ENCODE measurements at regions not wholly inside any gene's neighbourhood (a gene's known extent, or its start where the extent isn't known, plus 50 kb on each side); places are given as distances from the start of the nearest gene placed in this dataset.

GRCh38 chr10:130361351-130362105, 225.3 kb downstream of the GLRX3 start:
- CTCF ChIA-PET = no interaction called here
- dilution Hi-C loops (cut with HindIII; ENCODE audit: low sequenced_read_pairs, unreplicated experiment) = no loop called here

More at GRCh38 chr10:130361351-130362105, 225.3 kb downstream of the GLRX3 start:
- Histone ChIP-seq H3K36me3 (ENCODE audit: control insufficient read depth, insufficient read depth, low read length) (no peaks in the 10 kb centered on the region), H2AK5ac (ENCODE audit: low read depth, low read length) (no peak overlapping the region), H4K20me1 (ENCODE audit: insufficient read depth, low read length) (no peaks in the 10 kb centered on the region), H2AK9ac (replicated peaks; ENCODE audit: low read depth, low read length, poor library complexity) (no peak overlapping the region), H3K4me1 (ENCODE audit: control insufficient read depth, insufficient read depth, low read length) (no peaks in the 10 kb centered on the region), H2BK5ac (ENCODE audit: low read depth, low read length, poor library complexity, severe bottlenecking) (no peak overlapping the region), H3K9ac (ENCODE audit: low read depth, low read length) (no peak overlapping the region), H3K9me3 (ENCODE audit: control insufficient read depth, insufficient read depth, low read length) (peaks cover 49% of the 10 kb centered on the region), H3K4ac (ENCODE audit: low read depth, low read length) (no peak overlapping the region), H3K9me1 (ENCODE audit: insufficient read depth, low read length) (no peaks in the 10 kb centered on the region), H2BK120ac (ENCODE audit: low read depth, low read length) (no peak overlapping the region), H3K14ac (replicated peaks; ENCODE audit: low read depth, low read length) (no peak overlapping the region), H2BK20ac (ENCODE audit: low read depth, low read length) (no peak overlapping the region), H4K5ac (ENCODE audit: low read depth, low read length) (no peak overlapping the region), H3K27me3 (ENCODE audit: control insufficient read depth, insufficient read depth, low read length) (no peaks in the 10 kb centered on the region), H3K23ac (ENCODE audit: low read depth, low read length) (no peak overlapping the region), H3K27ac (ENCODE audit: insufficient read depth, low read length) (no peak overlapping the region), H3K4me3 (ENCODE audit: insufficient read depth, low read depth, low read length) (no peak overlapping the region), H4K91ac (ENCODE audit: insufficient read depth, low read depth, low read length) (no peak overlapping the region), H2BK15ac (ENCODE audit: low read depth, low read length) (no peak overlapping the region), H3K18ac (ENCODE audit: low read depth, low read length) (no peak overlapping the region), H3K79me1 (ENCODE audit: low read depth in 1 of 2, low read length in 2 of 2) (no peaks in the 10 kb centered on the region), H3K4me2 (ENCODE audit: low read depth, low read length) (no peak overlapping the region), H4K8ac (ENCODE audit: low read depth in 2 of 2, low read length in 2 of 2) (no peak overlapping the region), H2AFZ (replicated peaks; ENCODE audit: low read length, poor library complexity) (no peak overlapping the region), H3K56ac (ENCODE audit: extremely low read depth, insufficient read depth, low read length) (no peak overlapping the region)
- POLR2A ChIA-PET (ENCODE audit: unreplicated experiment) = no interaction called here
- TF ChIP-seq RFX5 (IDR thresholded peaks at IDR 0.05; ENCODE audit: low read depth, low read length) (no peak), MXI1 (IDR thresholded peaks at IDR 0.05; ENCODE audit: borderline replicate concordance, low read depth, low read length) (no peak), SMC3 (IDR thresholded peaks at IDR 0.05; ENCODE audit: low read depth, low read length) (no peak), FOS (IDR thresholded peaks at IDR 0.05; ENCODE audit: low read depth, low read length) (no peak), USF2 (IDR thresholded peaks at IDR 0.05; ENCODE audit: low read depth, low read length) (no peak), NFE2L2 (IDR thresholded peaks at IDR 0.05; ENCODE audit: low read depth, low read length) (no peak), MAFK (IDR thresholded peaks at IDR 0.05; ENCODE audit: low read depth, low read length) (no peak), CEBPB (IDR thresholded peaks at IDR 0.05; ENCODE audit: low read depth, low read length) (no peak)
- TF ChIP-seq, protein P1, sequence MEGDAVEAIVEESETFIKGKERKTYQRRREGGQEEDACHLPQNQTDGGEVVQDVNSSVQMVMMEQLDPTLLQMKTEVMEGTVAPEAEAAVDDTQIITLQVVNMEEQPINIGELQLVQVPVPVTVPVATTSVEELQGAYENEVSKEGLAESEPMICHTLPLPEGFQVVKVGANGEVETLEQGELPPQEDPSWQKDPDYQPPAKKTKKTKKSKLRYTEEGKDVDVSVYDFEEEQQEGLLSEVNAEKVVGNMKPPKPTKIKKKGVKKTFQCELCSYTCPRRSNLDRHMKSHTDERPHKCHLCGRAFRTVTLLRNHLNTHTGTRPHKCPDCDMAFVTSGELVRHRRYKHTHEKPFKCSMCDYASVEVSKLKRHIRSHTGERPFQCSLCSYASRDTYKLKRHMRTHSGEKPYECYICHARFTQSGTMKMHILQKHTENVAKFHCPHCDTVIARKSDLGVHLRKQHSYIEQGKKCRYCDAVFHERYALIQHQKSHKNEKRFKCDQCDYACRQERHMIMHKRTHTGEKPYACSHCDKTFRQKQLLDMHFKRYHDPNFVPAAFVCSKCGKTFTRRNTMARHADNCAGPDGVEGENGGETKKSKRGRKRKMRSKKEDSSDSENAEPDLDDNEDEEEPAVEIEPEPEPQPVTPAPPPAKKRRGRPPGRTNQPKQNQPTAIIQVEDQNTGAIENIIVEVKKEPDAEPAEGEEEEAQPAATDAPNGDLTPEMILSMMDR (conservative IDR thresholded peaks at IDR 0.05; ENCODE audit: low read depth, low read length) = no peak
- in situ Hi-C loops (cut with MboI; ENCODE audit: low sequenced_read_pairs) = no loop called here
- intact Hi-C loops (cut with micrococcal nuclease) = no loop called here
- ATAC-seq (ENCODE audit: low read depth) (no peak), DNase-seq (no peak)
- no TSS peak for BruUV-seq (replicated peaks)
- 10% methylated on average over 2 of the region's 10 CpGs; no CpG with 5 or more reads in 1 of the 2 experiments for WGBS, 2 experiments (ENCODE audit: extremely low coverage in 2 of 2, insufficient read length in 1 of 2)
